ENCODE measurements at regions not wholly inside any gene's neighbourhood (a gene's known extent, or its start where the extent isn't known, plus 50 kb on each side); places are given as distances from the start of the nearest gene placed in this dataset.

- TF ChIP-seq, protein P1, sequence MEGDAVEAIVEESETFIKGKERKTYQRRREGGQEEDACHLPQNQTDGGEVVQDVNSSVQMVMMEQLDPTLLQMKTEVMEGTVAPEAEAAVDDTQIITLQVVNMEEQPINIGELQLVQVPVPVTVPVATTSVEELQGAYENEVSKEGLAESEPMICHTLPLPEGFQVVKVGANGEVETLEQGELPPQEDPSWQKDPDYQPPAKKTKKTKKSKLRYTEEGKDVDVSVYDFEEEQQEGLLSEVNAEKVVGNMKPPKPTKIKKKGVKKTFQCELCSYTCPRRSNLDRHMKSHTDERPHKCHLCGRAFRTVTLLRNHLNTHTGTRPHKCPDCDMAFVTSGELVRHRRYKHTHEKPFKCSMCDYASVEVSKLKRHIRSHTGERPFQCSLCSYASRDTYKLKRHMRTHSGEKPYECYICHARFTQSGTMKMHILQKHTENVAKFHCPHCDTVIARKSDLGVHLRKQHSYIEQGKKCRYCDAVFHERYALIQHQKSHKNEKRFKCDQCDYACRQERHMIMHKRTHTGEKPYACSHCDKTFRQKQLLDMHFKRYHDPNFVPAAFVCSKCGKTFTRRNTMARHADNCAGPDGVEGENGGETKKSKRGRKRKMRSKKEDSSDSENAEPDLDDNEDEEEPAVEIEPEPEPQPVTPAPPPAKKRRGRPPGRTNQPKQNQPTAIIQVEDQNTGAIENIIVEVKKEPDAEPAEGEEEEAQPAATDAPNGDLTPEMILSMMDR (conservative IDR thresholded peaks at IDR 0.05; ENCODE audit: low read depth, low read length): no peak
- TF ChIP-seq EZH2 (IDR thresholded peaks at IDR 0.05; ENCODE audit: borderline replicate concordance, low read depth, low read length, poor library complexity, severe bottlenecking): no peak
These were observed 459.4 kb upstream of the UBE2E3 start for GRCh38 chr2:180520921-180521581.

All from A673 (cell line).